H9 (cell line): ENCODE measurements at regions not wholly inside any gene's neighbourhood (a gene's known extent, or its start where the extent isn't known, plus 50 kb on each side); places are given as distances from the start of the nearest gene placed in this dataset.

Source experiments
- DNase-seq: peaks from one replicate; pipeline ENCODE4 v3.0.0-alpha.2; 2017
- H2AFZ ChIP-seq: one replicate; pipeline ENCODE4 v1.6.1; 2013; ENCODE audit warnings: mild to moderate bottlenecking, low read length, control low read depth, moderate library complexity
- H2AK5ac ChIP-seq: 2 replicates; pipeline ENCODE4 v1.6.1; 2013; ENCODE audit warnings: low read length, control low read depth, mixed read lengths; ENCODE audit not compliant: insufficient read length
- H2BK120ac ChIP-seq: one replicate; pipeline ENCODE4 v1.6.1; 2013; ENCODE audit warnings: low read depth, mild to moderate bottlenecking, low read length, control low read depth, inconsistent platforms; ENCODE audit not compliant: poor library complexity, severe bottlenecking
- H2BK12ac ChIP-seq: 2 replicates; pipeline ENCODE4 v1.6.1; 2013; ENCODE audit warnings: low read length, control low read depth, mixed read lengths, low read depth; ENCODE audit not compliant: insufficient read length
- H2BK15ac ChIP-seq: 2 replicates; pipeline ENCODE4 v1.6.1; 2013; ENCODE audit warnings: low read depth, low read length, control low read depth
- H2BK20ac ChIP-seq: one replicate; pipeline ENCODE4 v1.6.1; 2013; ENCODE audit warnings: low read depth, mild to moderate bottlenecking, low read length, control low read depth, inconsistent platforms; ENCODE audit not compliant: poor library complexity, severe bottlenecking
- H2BK5ac ChIP-seq: 2 replicates; pipeline ENCODE4 v1.6.1; 2013; ENCODE audit warnings: low read length, control low read depth, mixed read lengths; ENCODE audit not compliant: insufficient read length
- H3K14ac ChIP-seq: 2 replicates; pipeline ENCODE4 v1.6.1; 2013; ENCODE audit warnings: low read length, control low read depth; ENCODE audit not compliant: insufficient read depth
- H3K18ac ChIP-seq: 2 replicates; pipeline ENCODE4 v1.6.1; 2013; ENCODE audit warnings: low read depth, mild to moderate bottlenecking, mixed read lengths, low read length, control low read depth; ENCODE audit not compliant: insufficient read length
- H3K23ac ChIP-seq: 2 replicates; pipeline ENCODE4 v1.6.1; 2013; ENCODE audit warnings: low read length, control low read depth, mixed read lengths, low read depth; ENCODE audit not compliant: insufficient read length
- H3K23me2 ChIP-seq: 2 replicates; pipeline ENCODE4 v1.6.1; 2013; ENCODE audit warnings: low read depth, mild to moderate bottlenecking, mixed read lengths, low read length, control low read depth; ENCODE audit not compliant: insufficient read length, poor library complexity, severe bottlenecking
- H3K27ac ChIP-seq: 2 replicates; pipeline ENCODE4 v1.5.1; 2013; ENCODE audit warnings: low read length, control low read depth, mixed read lengths, low read depth; ENCODE audit not compliant: insufficient read length
- H3K27me3 ChIP-seq: 2 replicates; pipeline ENCODE4 v1.6.1; 2013; ENCODE audit warnings: low read length, control low read depth, inconsistent platforms; ENCODE audit not compliant: insufficient read depth
- H3K4ac ChIP-seq: 2 replicates; pipeline ENCODE4 v1.6.1; 2013; ENCODE audit warnings: low read depth, mild to moderate bottlenecking, control low read depth, inconsistent platforms, low read length, moderate library complexity
- H3K4me1 ChIP-seq: 2 replicates; pipeline ENCODE4 v1.6.1; 2013; ENCODE audit warnings: low read length, control low read depth, inconsistent platforms; ENCODE audit not compliant: insufficient read depth
- H3K4me2 ChIP-seq: 2 replicates; pipeline ENCODE4 v1.6.1; 2013; ENCODE audit warnings: low read length, control low read depth, mixed read lengths; ENCODE audit not compliant: insufficient read length, insufficient read depth
- H3K56ac ChIP-seq: 2 replicates; pipeline ENCODE4 v1.6.1; 2013; ENCODE audit warnings: low read depth, mild to moderate bottlenecking, mixed read lengths, low read length, control low read depth; ENCODE audit not compliant: insufficient read length
- H3K79me1 ChIP-seq: 2 replicates; pipeline ENCODE4 v1.6.1; 2013; ENCODE audit warnings: low read depth, mild to moderate bottlenecking, moderate library complexity, low read length, control low read depth, inconsistent platforms; ENCODE audit not compliant: insufficient read depth, poor library complexity, severe bottlenecking
- H3K79me2 ChIP-seq: 2 replicates; pipeline ENCODE4 v1.6.1; 2013; ENCODE audit warnings: low read length, control low read depth, inconsistent platforms; ENCODE audit not compliant: insufficient read depth
- H3K9ac ChIP-seq: 2 replicates; pipeline ENCODE4 v1.6.1; 2013; ENCODE audit warnings: low read length, control low read depth, mixed read lengths; ENCODE audit not compliant: insufficient read length; ENCODE audit errors: extremely low read depth
- H3K9me3 ChIP-seq: one replicate; pipeline ENCODE4 v1.6.1; 2013; ENCODE audit warnings: low read depth, low read length, inconsistent platforms; ENCODE audit not compliant: control insufficient read depth
- H3T11ph ChIP-seq: one replicate; pipeline ENCODE4 v1.6.1; 2013; ENCODE audit warnings: mild to moderate bottlenecking, low read length, control low read depth, inconsistent platforms
- H4K20me1 ChIP-seq: one replicate; pipeline ENCODE4 v1.6.1; 2013; ENCODE audit not compliant: control insufficient read depth, insufficient read length, insufficient read depth
- H4K5ac ChIP-seq: 2 replicates; pipeline ENCODE4 v1.6.1; 2013; ENCODE audit warnings: low read depth, mild to moderate bottlenecking, mixed read lengths, low read length, control low read depth; ENCODE audit not compliant: insufficient read length
- H4K8ac ChIP-seq: replicated peaks from 2 replicates; pipeline ENCODE4 v1.6.1; 2013; ENCODE audit warnings: low read length, control low read depth, mixed read lengths, low read depth; ENCODE audit not compliant: insufficient read length
- H4K91ac ChIP-seq: 2 replicates; pipeline ENCODE4 v1.6.1; 2013; ENCODE audit warnings: low read depth, mild to moderate bottlenecking, moderate library complexity, mixed read lengths, low read length, control low read depth; ENCODE audit not compliant: insufficient read length
- H3K27ac Mint-ChIP-seq, 3 experiments: 2 replicates in 2 of 3; 3 replicates in 1 of 3; pipeline ENCODE4 v1.8.0; 2020 to 2021; ENCODE audit warnings: mixed read lengths in 3 of 3, mild to moderate bottlenecking in 1 of 3, moderate library complexity in 1 of 3
- H3K27me3 Mint-ChIP-seq: 2 replicates; pipeline ENCODE4 v1.8.0; 2021; ENCODE audit warnings: low read depth, mild to moderate bottlenecking, moderate library complexity, mixed read lengths
- H3K36me3 Mint-ChIP-seq, 3 experiments: 2 replicates in 2 of 3; 3 replicates in 1 of 3; pipeline ENCODE4 v1.8.0; 2020 to 2021; ENCODE audit warnings: low read depth in 3 of 3, mixed read lengths in 3 of 3; ENCODE audit not compliant: insufficient read depth in 1 of 3
- H3K4me1 Mint-ChIP-seq, 2 experiments: 2 replicates each; pipeline ENCODE4 v1.8.0; 2020; ENCODE audit warnings: mixed read lengths in 2 of 2
- H3K4me3 Mint-ChIP-seq, 2 experiments: 2 replicates in 1 of 2; 3 replicates in 1 of 2; pipeline ENCODE4 v1.8.0; 2020 to 2021; ENCODE audit warnings: mild to moderate bottlenecking in 2 of 2, mixed read lengths in 2 of 2, moderate library complexity in 1 of 2
- H3K9me3 Mint-ChIP-seq, 2 experiments: 2 replicates in 1 of 2; 3 replicates in 1 of 2; pipeline ENCODE4 v1.8.0; 2020; ENCODE audit warnings: mild to moderate bottlenecking in 2 of 2, mixed read lengths in 2 of 2, moderate library complexity in 1 of 2
- CTCF ChIP-seq: fragments of 200-600 bp; sonication (generic); conservative IDR thresholded peaks from 3 replicates; pipeline ENCODE4 v1.8.0; 2021; ENCODE audit warnings: antibody characterized with exemption, mild to moderate bottlenecking
- WGBS: extraction: QIAGEN DNeasy Blood & Tissue Kit; methylation state at CpG from one replicate; pipeline ENCODE4 v1.1.7; 2013; ENCODE audit warnings: missing lambda C conversion rate, low lambda C conversion rate, mixed read lengths; ENCODE audit not compliant: insufficient read length; ENCODE audit errors: extremely low coverage; 5-methylcytosine and 5-hydroxymethylcytosine counted together

GRCh38 chr6:90420500-90420899 lies 123.9 kb upstream of the BACH2 start:
- H3K79me2 ChIP-seq = no peaks in the 10 kb centered on the region
- no peak overlapping the region for H3T11ph ChIP-seq
- H2BK5ac ChIP-seq = no peak overlapping the region
- H3K9me3 ChIP-seq = no peaks in the 10 kb centered on the region
- WGBS = no CpG with 5 or more reads among the region's 6 CpGs
- H2BK15ac ChIP-seq = no peak overlapping the region
- Mint-ChIP-seq H3K4me3 (no peak overlapping the region), H3K27me3 (peaks cover 3% of the 10 kb centered on the region), H3K9me3 (no peaks in the 10 kb centered on the region), H3K36me3 (no peaks in the 10 kb centered on the region), H3K4me1 (no peaks in the 10 kb centered on the region), H3K27ac (no peak overlapping the region)
- no peak overlapping the region for H3K18ac ChIP-seq
- no peaks in the 10 kb centered on the region for H3K4me1 ChIP-seq
- H2AK5ac ChIP-seq = no peak overlapping the region
- no peak overlapping the region for H3K23ac ChIP-seq
- H4K91ac ChIP-seq = no peak overlapping the region
- H4K5ac ChIP-seq = no peak overlapping the region
- no peak overlapping the region for H3K56ac ChIP-seq
- no peak for DNase-seq
- no peaks in the 10 kb centered on the region for H3K23me2 ChIP-seq
- no peak overlapping the region for H2AFZ ChIP-seq
- TF ChIP-seq CTCF = no peak
- H2BK20ac ChIP-seq = no peak overlapping the region
- no peaks in the 10 kb centered on the region for H3K27me3 ChIP-seq
- H4K8ac ChIP-seq = no peak overlapping the region
- H3K4me2 ChIP-seq = no peak overlapping the region
- H3K9ac ChIP-seq = no peak overlapping the region
- no peak overlapping the region for H2BK120ac ChIP-seq
- H4K20me1 ChIP-seq = no peaks in the 10 kb centered on the region
- H3K14ac ChIP-seq = no peak overlapping the region
- no peak overlapping the region for H2BK12ac ChIP-seq
- H3K27ac ChIP-seq = no peak overlapping the region
- H3K4ac ChIP-seq = no peak overlapping the region
- no peaks in the 10 kb centered on the region for H3K79me1 ChIP-seq
